ENCODE measurements at regions not wholly inside any gene's neighbourhood (a gene's known extent, or its start where the extent isn't known, plus 50 kb on each side); places are given as distances from the start of the nearest gene placed in this dataset.

DNA sequence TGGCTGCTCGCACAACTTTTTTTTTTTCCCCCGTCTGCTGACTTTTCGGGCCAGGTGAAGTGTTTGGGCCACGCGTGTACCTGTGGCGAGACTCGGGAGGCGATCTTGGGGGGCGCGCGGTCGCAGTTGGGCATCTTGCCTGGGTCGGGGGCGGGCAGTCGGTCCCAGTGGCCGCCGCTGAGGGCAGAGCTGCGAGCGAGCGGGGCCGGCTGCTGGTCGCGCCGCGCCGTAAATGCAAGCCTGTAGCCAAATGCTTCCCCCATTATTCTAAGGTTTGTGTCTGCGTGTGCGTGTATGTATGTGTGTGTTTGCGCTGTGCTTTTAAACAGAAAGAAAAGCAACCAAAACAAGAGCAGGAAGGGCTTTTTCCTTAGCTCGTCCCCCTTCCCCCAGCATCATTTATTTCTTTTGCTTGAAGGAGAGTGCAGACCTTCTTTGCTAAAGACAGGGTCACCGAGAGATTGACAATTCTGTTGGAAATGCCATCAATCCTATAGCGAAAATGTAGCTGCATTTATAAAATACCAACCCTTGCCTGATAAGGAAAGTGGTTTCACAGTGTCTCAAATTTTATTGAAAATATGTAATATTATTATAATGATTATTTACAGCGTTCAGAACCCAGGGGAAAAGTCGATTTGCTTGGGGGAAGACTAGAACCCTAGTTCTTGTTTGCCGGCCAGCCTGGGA, 143.2 kb upstream of the ZNF536 start:
- no peak overlapping the region for H3K27ac ChIP-seq
- no peak for TF ChIP-seq ZFX (IDR thresholded peaks at IDR 0.05; ENCODE audit: borderline replicate concordance)
- TF ChIP-seq, protein P1, sequence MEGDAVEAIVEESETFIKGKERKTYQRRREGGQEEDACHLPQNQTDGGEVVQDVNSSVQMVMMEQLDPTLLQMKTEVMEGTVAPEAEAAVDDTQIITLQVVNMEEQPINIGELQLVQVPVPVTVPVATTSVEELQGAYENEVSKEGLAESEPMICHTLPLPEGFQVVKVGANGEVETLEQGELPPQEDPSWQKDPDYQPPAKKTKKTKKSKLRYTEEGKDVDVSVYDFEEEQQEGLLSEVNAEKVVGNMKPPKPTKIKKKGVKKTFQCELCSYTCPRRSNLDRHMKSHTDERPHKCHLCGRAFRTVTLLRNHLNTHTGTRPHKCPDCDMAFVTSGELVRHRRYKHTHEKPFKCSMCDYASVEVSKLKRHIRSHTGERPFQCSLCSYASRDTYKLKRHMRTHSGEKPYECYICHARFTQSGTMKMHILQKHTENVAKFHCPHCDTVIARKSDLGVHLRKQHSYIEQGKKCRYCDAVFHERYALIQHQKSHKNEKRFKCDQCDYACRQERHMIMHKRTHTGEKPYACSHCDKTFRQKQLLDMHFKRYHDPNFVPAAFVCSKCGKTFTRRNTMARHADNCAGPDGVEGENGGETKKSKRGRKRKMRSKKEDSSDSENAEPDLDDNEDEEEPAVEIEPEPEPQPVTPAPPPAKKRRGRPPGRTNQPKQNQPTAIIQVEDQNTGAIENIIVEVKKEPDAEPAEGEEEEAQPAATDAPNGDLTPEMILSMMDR (IDR thresholded peaks at IDR 0.05): no peak

- no peak overlapping the region for H3K27ac ChIP-seq
- TF ChIP-seq, protein P1 (IDR thresholded peaks at IDR 0.05): no peak
- no peak for TF ChIP-seq ZFX (IDR thresholded peaks at IDR 0.05; ENCODE audit: borderline replicate concordance)
These were observed 142.5 kb upstream of the ZNF536 start for GRCh38 chr19:30229525-30230174.

DNA sequence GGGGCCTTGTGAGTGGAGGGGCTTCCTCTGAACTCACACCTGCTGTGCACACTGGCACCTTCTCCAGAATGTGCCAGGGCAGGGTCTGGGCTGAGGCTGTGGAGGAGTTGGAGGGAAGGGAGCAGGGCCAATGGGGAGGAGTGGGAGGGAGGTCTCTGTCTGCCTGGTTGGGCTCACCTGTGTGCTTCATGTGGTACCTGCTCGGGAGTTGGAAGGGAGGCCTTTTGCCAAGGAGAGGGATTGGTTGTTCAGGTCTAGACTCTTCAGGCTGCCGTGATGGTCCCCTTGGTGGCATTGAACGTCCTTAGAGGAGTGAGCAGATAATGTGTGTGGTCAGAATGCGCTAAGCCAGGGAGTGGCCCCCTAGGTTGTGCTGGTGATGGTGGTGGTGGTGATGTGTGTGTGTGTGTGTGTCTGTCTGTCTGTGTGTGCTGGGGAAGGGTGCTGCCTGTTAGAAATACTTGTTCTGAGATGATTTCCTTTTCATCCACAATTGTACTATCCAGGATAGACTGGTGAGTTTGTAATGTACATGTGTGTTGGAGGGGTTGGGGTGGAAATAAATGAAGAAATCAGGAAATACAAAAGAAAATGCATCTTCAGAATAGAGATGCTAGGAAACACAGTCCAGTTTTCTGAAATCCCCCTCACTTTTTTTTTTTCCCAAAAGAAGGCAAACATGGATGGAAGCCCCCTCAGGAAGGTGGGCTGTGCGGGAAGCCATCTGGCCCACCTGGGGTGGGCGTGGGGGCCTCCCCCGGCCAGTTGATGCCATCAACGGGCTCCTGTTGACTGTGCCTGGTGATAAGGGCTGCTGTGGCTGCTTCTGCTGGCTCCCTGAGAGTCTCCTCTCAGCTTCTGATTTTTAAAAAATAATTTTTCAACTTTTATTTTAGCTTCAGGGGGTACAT, 140.5 kb upstream of the ZNF536 start:
- H3K27ac ChIP-seq: no peak overlapping the region
- TF ChIP-seq ZFX (IDR thresholded peaks at IDR 0.05; ENCODE audit: borderline replicate concordance): no peak
- TF ChIP-seq, protein P1 (IDR thresholded peaks at IDR 0.05): no peak

GRCh38 chr19:30233375-30233774, 138.8 kb upstream of the ZNF536 start:
- TF ChIP-seq, protein P1 (IDR thresholded peaks at IDR 0.05): no peak
- no peak for TF ChIP-seq ZFX (IDR thresholded peaks at IDR 0.05; ENCODE audit: borderline replicate concordance)
- H3K27ac ChIP-seq: no peak overlapping the region

DNA sequence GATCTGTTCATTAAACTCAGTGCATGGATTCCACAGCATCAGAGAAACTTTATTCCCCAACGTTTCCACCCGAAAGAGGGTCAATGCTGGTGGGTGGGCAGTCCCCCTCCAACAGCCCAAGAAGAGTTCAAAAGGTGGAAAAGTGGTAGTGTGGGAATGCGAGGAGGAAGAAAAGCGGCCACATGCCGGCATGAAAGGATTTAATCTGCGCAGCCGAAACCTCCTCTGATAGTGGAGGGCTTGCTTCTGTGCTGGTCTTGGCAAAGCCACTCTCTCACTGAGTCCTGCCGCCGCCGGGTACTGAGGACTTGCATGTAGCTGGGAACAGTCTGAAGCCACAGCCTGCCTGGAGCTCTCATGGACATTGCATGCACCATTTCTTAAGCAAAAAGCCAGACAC, 136.2 kb upstream of the ZNF536 start:
- TF ChIP-seq, protein P1 (IDR thresholded peaks at IDR 0.05): no peak
- no peak for TF ChIP-seq ZFX (IDR thresholded peaks at IDR 0.05; ENCODE audit: borderline replicate concordance)
- no peak overlapping the region for H3K27ac ChIP-seq

GRCh38 chr19:30236587-30236986, 135.6 kb upstream of the ZNF536 start:
- TF ChIP-seq ZFX (IDR thresholded peaks at IDR 0.05; ENCODE audit: borderline replicate concordance): no peak
- TF ChIP-seq, protein P1 (IDR thresholded peaks at IDR 0.05): no peak

More at GRCh38 chr19:30236587-30236986, 135.6 kb upstream of the ZNF536 start:
- no peak overlapping the region for H3K27ac ChIP-seq
